Endodermal cell (in vitro differentiated cells): ENCODE measurements at regions not wholly inside any gene's neighbourhood (a gene's known extent, or its start where the extent isn't known, plus 50 kb on each side); places are given as distances from the start of the nearest gene placed in this dataset.

Source experiments
- DNase-seq: peaks from one replicate; pipeline ENCODE4 v3.0.0-alpha.2; 2017
- H3K27ac ChIP-seq: 2 replicates; pipeline ENCODE4 v1.5.1; 2013; ENCODE audit warnings: mild to moderate bottlenecking, low read depth, low read length, moderate library complexity
- H3K27me3 ChIP-seq: 2 replicates; pipeline ENCODE4 v1.6.1; 2013; ENCODE audit warnings: mild to moderate bottlenecking, low read length, moderate library complexity; ENCODE audit not compliant: insufficient read depth, control insufficient read depth, poor library complexity, severe bottlenecking
- H3K36me3 ChIP-seq: 2 replicates; pipeline ENCODE4 v1.7.0; 2013; ENCODE audit warnings: mild to moderate bottlenecking, low read length, moderate library complexity; ENCODE audit not compliant: control insufficient read depth, insufficient read depth
- H3K4me1 ChIP-seq: one replicate; pipeline ENCODE4 v1.7.0; 2013; ENCODE audit warnings: low read length; ENCODE audit not compliant: control insufficient read depth, insufficient read depth
- H3K4me3 ChIP-seq: 2 replicates; pipeline ENCODE4 v1.5.1; 2013; ENCODE audit warnings: mild to moderate bottlenecking, low read length, moderate library complexity
- H3K9ac ChIP-seq: 2 replicates; pipeline ENCODE4 v1.6.1; 2013; ENCODE audit warnings: mild to moderate bottlenecking, low read length, moderate library complexity; ENCODE audit not compliant: poor library complexity, severe bottlenecking; ENCODE audit errors: extremely low read depth
- H3K9me3 ChIP-seq: 2 replicates; pipeline ENCODE4 v1.6.1; 2013; ENCODE audit warnings: mild to moderate bottlenecking, low read length, moderate library complexity; ENCODE audit not compliant: control insufficient read depth
- H3K27ac Mint-ChIP-seq: 2 replicates; pipeline ENCODE4 v1.8.0; 2020; ENCODE audit warnings: mixed read lengths
- H3K27me3 Mint-ChIP-seq: 2 replicates; pipeline ENCODE4 v1.8.0; 2021; ENCODE audit warnings: mild to moderate bottlenecking, mixed read lengths; ENCODE audit not compliant: insufficient read depth
- H3K36me3 Mint-ChIP-seq: 2 replicates; pipeline ENCODE4 v1.8.0; 2020; ENCODE audit warnings: low read depth, mixed read lengths
- H3K4me1 Mint-ChIP-seq: 2 replicates; pipeline ENCODE4 v1.8.0; 2020; ENCODE audit warnings: mixed read lengths
- H3K4me3 Mint-ChIP-seq: 2 replicates; pipeline ENCODE4 v1.8.0; 2020; ENCODE audit warnings: mild to moderate bottlenecking, moderate library complexity, mixed read lengths
- H3K9me3 Mint-ChIP-seq: 2 replicates; pipeline ENCODE4 v1.8.0; 2020; ENCODE audit warnings: mild to moderate bottlenecking, mixed read lengths
- WGBS, 2 experiments: methylation state at CpG; one replicate each; pipeline versions ENCODE4 v1.1.5 to v1.1.7; 2013; ENCODE audit warnings: missing lambda C conversion rate in 2 of 2, mixed read lengths in 1 of 2; ENCODE audit not compliant: insufficient coverage in 1 of 2, insufficient read length in 1 of 2; 5-methylcytosine and 5-hydroxymethylcytosine counted together
- TF ChIP-seq, protein P1 (sequence below): fragments of 200-600 bp; sonication (generic); conservative IDR thresholded peaks from 2 replicates; pipeline ENCODE4 v1.5.0; 2021; ENCODE audit warnings: antibody characterized with exemption, mild to moderate bottlenecking

GRCh38 chrX:63934791-63935190, 149.8 kb upstream of the ARHGEF9 start:
- Histone ChIP-seq H3K27ac (no peak overlapping the region), H3K9me3 (no peaks in the 10 kb centered on the region), H3K4me3 (no peak overlapping the region), H3K27me3 (no peaks in the 10 kb centered on the region), H3K9ac (no peak overlapping the region), H3K36me3 (no peaks in the 10 kb centered on the region), H3K4me1 (no peaks in the 10 kb centered on the region)
- Mint-ChIP-seq H3K4me3 (no peak overlapping the region), H3K27me3 (no peaks in the 10 kb centered on the region), H3K36me3 (no peaks in the 10 kb centered on the region), H3K9me3 (peaks cover 64% of the 10 kb centered on the region), H3K27ac (peak overlapping the region; percentile 45), H3K4me1 (peaks cover 17% of the 10 kb centered on the region)
- 19% methylated on average over 3 of the region's 3 CpGs; no CpG with 5 or more reads in 1 of the 2 experiments for WGBS, 2 experiments
- TF ChIP-seq, protein P1, sequence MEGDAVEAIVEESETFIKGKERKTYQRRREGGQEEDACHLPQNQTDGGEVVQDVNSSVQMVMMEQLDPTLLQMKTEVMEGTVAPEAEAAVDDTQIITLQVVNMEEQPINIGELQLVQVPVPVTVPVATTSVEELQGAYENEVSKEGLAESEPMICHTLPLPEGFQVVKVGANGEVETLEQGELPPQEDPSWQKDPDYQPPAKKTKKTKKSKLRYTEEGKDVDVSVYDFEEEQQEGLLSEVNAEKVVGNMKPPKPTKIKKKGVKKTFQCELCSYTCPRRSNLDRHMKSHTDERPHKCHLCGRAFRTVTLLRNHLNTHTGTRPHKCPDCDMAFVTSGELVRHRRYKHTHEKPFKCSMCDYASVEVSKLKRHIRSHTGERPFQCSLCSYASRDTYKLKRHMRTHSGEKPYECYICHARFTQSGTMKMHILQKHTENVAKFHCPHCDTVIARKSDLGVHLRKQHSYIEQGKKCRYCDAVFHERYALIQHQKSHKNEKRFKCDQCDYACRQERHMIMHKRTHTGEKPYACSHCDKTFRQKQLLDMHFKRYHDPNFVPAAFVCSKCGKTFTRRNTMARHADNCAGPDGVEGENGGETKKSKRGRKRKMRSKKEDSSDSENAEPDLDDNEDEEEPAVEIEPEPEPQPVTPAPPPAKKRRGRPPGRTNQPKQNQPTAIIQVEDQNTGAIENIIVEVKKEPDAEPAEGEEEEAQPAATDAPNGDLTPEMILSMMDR: no peak
- DNase-seq: peak; percentile 70

DNA sequence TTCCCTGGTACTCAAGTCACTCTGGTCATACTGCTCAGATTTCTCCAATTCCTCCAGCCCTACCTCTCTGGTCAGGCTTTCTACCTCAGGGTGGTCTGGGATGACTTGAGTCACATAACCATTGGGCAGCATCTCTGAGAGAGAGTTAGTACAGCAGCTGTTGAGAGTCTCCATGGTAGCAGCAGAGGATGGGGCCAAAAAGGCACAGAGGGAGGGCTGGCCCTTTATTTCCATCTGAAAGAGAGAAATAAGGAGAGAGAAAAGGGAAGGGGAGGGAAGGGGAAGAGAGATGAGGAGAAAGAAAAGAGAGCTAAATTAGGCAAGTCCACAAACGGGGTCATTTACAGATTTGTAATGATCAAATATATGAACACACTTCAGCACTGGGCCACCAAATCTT, 149.1 kb upstream of the ARHGEF9 start:
- TF ChIP-seq, protein P1: no peak
- H3K4me3 ChIP-seq: no peak overlapping the region
- H3K36me3 Mint-ChIP-seq: no peaks in the 10 kb centered on the region
- H3K27ac ChIP-seq: no peak overlapping the region
- no peak overlapping the region for H3K4me3 Mint-ChIP-seq
- peaks cover 61% of the 10 kb centered on the region for H3K9me3 Mint-ChIP-seq
- no peak overlapping the region for H3K27ac Mint-ChIP-seq
- H3K4me1 ChIP-seq: no peaks in the 10 kb centered on the region
- no CpG with 5 or more reads among the region's 1 CpG for WGBS, 2 experiments
- H3K36me3 ChIP-seq: no peaks in the 10 kb centered on the region
- peaks cover 17% of the 10 kb centered on the region for H3K4me1 Mint-ChIP-seq
- no peaks in the 10 kb centered on the region for H3K9me3 ChIP-seq
- no peaks in the 10 kb centered on the region for H3K27me3 Mint-ChIP-seq
- DNase-seq: peak; percentile 48
- no peak overlapping the region for H3K9ac ChIP-seq
- no peaks in the 10 kb centered on the region for H3K27me3 ChIP-seq

DNA sequence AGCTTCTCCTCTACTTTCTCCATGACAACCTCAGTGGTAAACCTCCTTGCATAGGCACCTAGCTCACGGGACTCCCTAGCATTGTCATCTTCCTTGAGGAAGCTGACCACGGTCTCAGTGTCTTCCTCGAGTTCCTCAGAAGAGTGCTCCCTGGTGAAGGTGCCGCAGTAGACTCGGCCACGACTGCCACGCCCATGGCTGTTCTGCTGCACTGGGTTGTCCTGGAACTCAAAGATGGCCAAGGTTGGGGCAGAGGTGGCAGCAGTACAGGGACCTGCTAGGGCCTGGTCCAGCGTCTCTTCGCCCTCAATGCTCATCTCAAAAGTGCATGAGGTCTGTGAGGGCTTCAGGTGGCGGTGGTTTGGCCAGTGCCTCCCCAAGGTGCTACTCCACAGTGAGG, 147.9 kb upstream of the ARHGEF9 start:
- no peak overlapping the region for H3K4me3 Mint-ChIP-seq
- peaks cover 64% of the 10 kb centered on the region for H3K9me3 Mint-ChIP-seq
- H3K27me3 Mint-ChIP-seq: peaks cover 2% of the 10 kb centered on the region
- WGBS, 2 experiments: 92 to 100% methylated on average over 3 to 10 of the region's 10 CpGs
- no peaks in the 10 kb centered on the region for H3K36me3 ChIP-seq
- H3K27ac ChIP-seq: no peak overlapping the region
- no peaks in the 10 kb centered on the region for H3K9me3 ChIP-seq
- no peak overlapping the region for H3K27ac Mint-ChIP-seq
- no peaks in the 10 kb centered on the region for H3K4me1 ChIP-seq
- no peaks in the 10 kb centered on the region for H3K36me3 Mint-ChIP-seq
- H3K4me1 Mint-ChIP-seq: peaks cover 17% of the 10 kb centered on the region
- no peak overlapping the region for H3K9ac ChIP-seq
- TF ChIP-seq, protein P1: no peak
- no peak for DNase-seq
- H3K4me3 ChIP-seq: no peak overlapping the region
- H3K27me3 ChIP-seq: no peaks in the 10 kb centered on the region
